Left ventricle myocardium inferior (tissue), 1 donor: ENCODE measurements at regions not wholly inside any gene's neighbourhood (a gene's known extent, or its start where the extent isn't known, plus 50 kb on each side); places are given as distances from the start of the nearest gene placed in this dataset.

Experiments used
- DNase-seq: peaks from one replicate; pipeline ENCODE4 v3.0.0-alpha.2; 2020
- H3K27ac ChIP-seq: fragments of 200-600 bp; replicated peaks from 2 replicates; pipeline ENCODE4 v1.8.0; 2021
- H3K27me3 ChIP-seq: fragments of 200-600 bp; 2 replicates; pipeline ENCODE4 v1.8.0; 2021; ENCODE audit warnings: low read depth
- H3K36me3 ChIP-seq: fragments of 200-600 bp; 2 replicates; pipeline ENCODE4 v1.8.0; 2021
- H3K4me1 ChIP-seq: fragments of 200-600 bp; 2 replicates; pipeline ENCODE4 v1.8.0; 2021
- H3K4me3 ChIP-seq: fragments of 200-600 bp; 2 replicates; pipeline ENCODE4 v1.8.0; 2021; ENCODE audit warnings: mild to moderate bottlenecking, moderate library complexity
- H3K9me3 ChIP-seq: fragments of 200-600 bp; replicated peaks from 2 replicates; pipeline ENCODE4 v1.8.0; 2021
- intact Hi-C: fragments of 100-400 bp; cut with micrococcal nuclease; formaldehyde crosslinking; loops from one replicate; pipeline ENCODE4 v1.11.0; 2022
- TF ChIP-seq, protein P1 (sequence below): fragments of 200-600 bp; IDR thresholded peaks from 2 replicates; pipeline ENCODE4 v1.8.0; 2021; ENCODE audit warnings: antibody characterized with exemption, mild to moderate bottlenecking, borderline replicate concordance
- donor health status: DM: no; HTN: yes; CAD: no; lungs with severe emphysema.

GRCh38 chr3:180135101-180135500 lies 98.4 kb upstream of the PEX5L start:
- Histone ChIP-seq H3K9me3 (no peaks in the 10 kb centered on the region), H3K27ac (no peak overlapping the region), H3K36me3 (no peaks in the 10 kb centered on the region), H3K4me1 (no peaks in the 10 kb centered on the region), H3K27me3 (no peaks in the 10 kb centered on the region), H3K4me3 (no peak overlapping the region)
- no peak for DNase-seq
- TF ChIP-seq, protein P1, sequence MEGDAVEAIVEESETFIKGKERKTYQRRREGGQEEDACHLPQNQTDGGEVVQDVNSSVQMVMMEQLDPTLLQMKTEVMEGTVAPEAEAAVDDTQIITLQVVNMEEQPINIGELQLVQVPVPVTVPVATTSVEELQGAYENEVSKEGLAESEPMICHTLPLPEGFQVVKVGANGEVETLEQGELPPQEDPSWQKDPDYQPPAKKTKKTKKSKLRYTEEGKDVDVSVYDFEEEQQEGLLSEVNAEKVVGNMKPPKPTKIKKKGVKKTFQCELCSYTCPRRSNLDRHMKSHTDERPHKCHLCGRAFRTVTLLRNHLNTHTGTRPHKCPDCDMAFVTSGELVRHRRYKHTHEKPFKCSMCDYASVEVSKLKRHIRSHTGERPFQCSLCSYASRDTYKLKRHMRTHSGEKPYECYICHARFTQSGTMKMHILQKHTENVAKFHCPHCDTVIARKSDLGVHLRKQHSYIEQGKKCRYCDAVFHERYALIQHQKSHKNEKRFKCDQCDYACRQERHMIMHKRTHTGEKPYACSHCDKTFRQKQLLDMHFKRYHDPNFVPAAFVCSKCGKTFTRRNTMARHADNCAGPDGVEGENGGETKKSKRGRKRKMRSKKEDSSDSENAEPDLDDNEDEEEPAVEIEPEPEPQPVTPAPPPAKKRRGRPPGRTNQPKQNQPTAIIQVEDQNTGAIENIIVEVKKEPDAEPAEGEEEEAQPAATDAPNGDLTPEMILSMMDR = no peak
- intact Hi-C loops = no loop called here

- intact Hi-C loops = no loop called here
- no peak overlapping the region for H3K27ac ChIP-seq
- TF ChIP-seq, protein P1 = no peak
- H3K4me1 ChIP-seq = no peaks in the 10 kb centered on the region
- no peak overlapping the region for H3K4me3 ChIP-seq
- H3K27me3 ChIP-seq = no peaks in the 10 kb centered on the region
- H3K9me3 ChIP-seq = no peaks in the 10 kb centered on the region
- no peaks in the 10 kb centered on the region for H3K36me3 ChIP-seq
- no peak for DNase-seq
Observed at GRCh38 chr3:180138871-180139270, 102.1 kb upstream of the PEX5L start.

DNA sequence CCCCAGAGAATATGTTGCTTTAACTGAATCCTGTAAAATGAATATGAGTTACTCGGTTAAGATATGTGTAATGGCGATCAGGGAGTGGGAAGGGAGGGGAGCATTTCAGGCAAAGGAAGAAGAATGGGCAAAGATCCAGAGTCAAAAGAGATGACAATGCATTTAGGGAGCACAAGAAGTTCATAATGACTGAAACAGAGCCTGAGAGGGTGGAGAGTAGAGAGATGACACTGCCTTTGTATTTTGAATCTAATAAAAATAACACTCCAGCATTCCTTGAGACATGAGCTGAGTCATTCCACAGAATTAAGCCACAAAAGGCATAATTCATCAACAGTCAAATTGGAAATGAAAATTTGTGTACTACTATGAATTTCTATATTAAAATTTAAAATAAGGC lies 105.3 kb upstream of the PEX5L start:
- Histone ChIP-seq H3K9me3 (peaks cover 8% of the 10 kb centered on the region), H3K27ac (no peak overlapping the region), H3K36me3 (no peaks in the 10 kb centered on the region), H3K4me3 (no peak overlapping the region), H3K4me1 (no peaks in the 10 kb centered on the region), H3K27me3 (no peaks in the 10 kb centered on the region)
- TF ChIP-seq, protein P1 = no peak
- no peak for DNase-seq
- intact Hi-C loops = no loop called here

DNA sequence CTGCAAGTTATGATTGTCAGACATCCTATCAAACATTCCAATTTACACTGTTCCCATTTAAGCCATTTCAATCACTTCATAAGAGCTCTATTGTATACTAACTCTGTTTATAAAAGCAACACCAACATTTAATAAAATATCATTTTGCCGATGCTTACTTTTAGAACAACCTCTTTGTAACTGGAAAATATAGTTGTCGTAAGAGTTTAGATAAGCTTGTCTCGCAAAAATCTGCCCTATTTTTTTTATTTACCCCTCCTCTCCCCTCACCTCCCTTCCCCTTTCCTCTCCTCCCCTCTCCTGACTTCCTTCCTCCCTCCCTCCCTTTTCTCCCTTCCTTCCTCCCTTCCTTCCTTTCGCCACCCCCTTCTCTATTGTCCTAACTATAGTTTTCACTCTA lies 105.7 kb upstream of the PEX5L start:
- TF ChIP-seq, protein P1 = no peak
- no peaks in the 10 kb centered on the region for H3K27me3 ChIP-seq
- no peak for DNase-seq
- H3K27ac ChIP-seq = no peak overlapping the region
- peaks cover 8% of the 10 kb centered on the region for H3K9me3 ChIP-seq
- H3K4me3 ChIP-seq = no peak overlapping the region
- intact Hi-C loops = no loop called here
- no peaks in the 10 kb centered on the region for H3K36me3 ChIP-seq
- H3K4me1 ChIP-seq = no peaks in the 10 kb centered on the region

GRCh38 chr3:180161770-180162169 lies 125.0 kb upstream of the PEX5L start:
- Histone ChIP-seq H3K4me1 (no peaks in the 10 kb centered on the region), H3K27ac (no peak overlapping the region), H3K36me3 (no peaks in the 10 kb centered on the region), H3K9me3 (peaks cover 37% of the 10 kb centered on the region), H3K27me3 (no peaks in the 10 kb centered on the region), H3K4me3 (no peak overlapping the region)
- no peak for DNase-seq
- intact Hi-C loops = no loop called here
- TF ChIP-seq, protein P1 = no peak

GRCh38 chr3:180175572-180175971 lies 138.8 kb upstream of the PEX5L start:
- DNase-seq = no peak
- TF ChIP-seq, protein P1 = no peak
- Histone ChIP-seq H3K27ac (no peak overlapping the region), H3K4me1 (no peaks in the 10 kb centered on the region), H3K27me3 (no peaks in the 10 kb centered on the region), H3K4me3 (no peak overlapping the region), H3K9me3 (no peaks in the 10 kb centered on the region), H3K36me3 (no peaks in the 10 kb centered on the region)
- intact Hi-C loops = no loop called here
